H1 (cell line): ENCODE measurements at regions not wholly inside any gene's neighbourhood (a gene's known extent, or its start where the extent isn't known, plus 50 kb on each side); places are given as distances from the start of the nearest gene placed in this dataset.

ENCODE experiments used
- BCL11A ChIP-seq, 2 experiments: IDR thresholded peaks; one replicate each; pipeline ENCODE4 v1.6.1; 2011; ENCODE audit warnings: low read depth in 2 of 2, low read length in 2 of 2, mild to moderate bottlenecking in 2 of 2
- CBX5 ChIP-seq: fragments of 300-800, 300-1000 bp; sonication (generic); IDR thresholded peaks from 2 replicates; pipeline ENCODE4 v1.7.1; 2016; ENCODE audit warnings: antibody characterized with exemption, low read length, low read depth
- CBX8 ChIP-seq: fragments of 300-800, 300-1000 bp; sonication (generic); IDR thresholded peaks from 2 replicates; pipeline ENCODE4 v1.7.1; 2016; ENCODE audit warnings: low read depth, low read length, borderline replicate concordance
- HDAC6 ChIP-seq: IDR thresholded peaks from one replicate; pipeline ENCODE4 v1.7.1; 2012; ENCODE audit warnings: low read depth, mild to moderate bottlenecking, inconsistent platforms, low read length, moderate library complexity
- SIRT6 ChIP-seq: IDR thresholded peaks from one replicate; pipeline ENCODE4 v1.7.1; 2012; ENCODE audit warnings: low read length, inconsistent platforms
- SP1 ChIP-seq: IDR thresholded peaks from 2 replicates; pipeline ENCODE4 v1.6.1; 2011; ENCODE audit warnings: low read depth, low read length
- SP2 ChIP-seq: IDR thresholded peaks from 2 replicates; pipeline ENCODE4 v1.6.1; 2012; ENCODE audit warnings: mild to moderate bottlenecking, low read length, inconsistent platforms
- TAF1 ChIP-seq: IDR thresholded peaks from 2 replicates; pipeline ENCODE4 v1.6.1; 2011; ENCODE audit warnings: mild to moderate bottlenecking, low read depth, low read length
- TF ChIP-seq, protein P1 (sequence below): fragments of 300-600 bp; sonication (generic); IDR thresholded peaks from 2 replicates; pipeline ENCODE4 v1.7.1; 2012; ENCODE audit warnings: low read length, moderate library complexity, mild to moderate bottlenecking, inconsistent platforms; ENCODE audit not compliant: insufficient replicate concordance
- TF ChIP-seq, protein P2 (sequence below): IDR thresholded peaks from 2 replicates; pipeline ENCODE4 v1.6.1; 2012; ENCODE audit warnings: inconsistent platforms
- TF ChIP-seq, protein P3 (sequence below): IDR thresholded peaks from 2 replicates; pipeline ENCODE4 v1.6.1; 2012; ENCODE audit warnings: low read length, inconsistent platforms

DNA sequence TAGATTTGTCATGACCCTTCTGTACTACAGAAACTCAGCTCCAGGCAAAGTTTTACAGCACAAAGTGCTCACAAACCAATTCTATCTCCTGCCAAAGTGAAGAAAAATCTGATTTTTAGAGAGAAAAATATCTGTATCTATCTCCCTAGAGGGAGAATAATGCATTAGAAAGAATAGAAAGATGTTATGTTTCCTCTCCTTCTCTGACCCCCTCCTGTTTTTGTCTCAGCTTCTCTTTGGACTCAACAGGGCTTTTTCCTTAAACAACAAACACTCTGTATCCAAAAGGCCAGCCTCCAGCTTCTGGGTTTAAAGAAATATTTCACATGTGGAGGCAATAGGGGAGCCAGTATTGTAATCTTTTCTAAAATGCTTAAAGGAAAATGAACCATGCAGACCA is 627.4 kb downstream of the REEP3 start (continued):
- TF ChIP-seq, protein P1, sequence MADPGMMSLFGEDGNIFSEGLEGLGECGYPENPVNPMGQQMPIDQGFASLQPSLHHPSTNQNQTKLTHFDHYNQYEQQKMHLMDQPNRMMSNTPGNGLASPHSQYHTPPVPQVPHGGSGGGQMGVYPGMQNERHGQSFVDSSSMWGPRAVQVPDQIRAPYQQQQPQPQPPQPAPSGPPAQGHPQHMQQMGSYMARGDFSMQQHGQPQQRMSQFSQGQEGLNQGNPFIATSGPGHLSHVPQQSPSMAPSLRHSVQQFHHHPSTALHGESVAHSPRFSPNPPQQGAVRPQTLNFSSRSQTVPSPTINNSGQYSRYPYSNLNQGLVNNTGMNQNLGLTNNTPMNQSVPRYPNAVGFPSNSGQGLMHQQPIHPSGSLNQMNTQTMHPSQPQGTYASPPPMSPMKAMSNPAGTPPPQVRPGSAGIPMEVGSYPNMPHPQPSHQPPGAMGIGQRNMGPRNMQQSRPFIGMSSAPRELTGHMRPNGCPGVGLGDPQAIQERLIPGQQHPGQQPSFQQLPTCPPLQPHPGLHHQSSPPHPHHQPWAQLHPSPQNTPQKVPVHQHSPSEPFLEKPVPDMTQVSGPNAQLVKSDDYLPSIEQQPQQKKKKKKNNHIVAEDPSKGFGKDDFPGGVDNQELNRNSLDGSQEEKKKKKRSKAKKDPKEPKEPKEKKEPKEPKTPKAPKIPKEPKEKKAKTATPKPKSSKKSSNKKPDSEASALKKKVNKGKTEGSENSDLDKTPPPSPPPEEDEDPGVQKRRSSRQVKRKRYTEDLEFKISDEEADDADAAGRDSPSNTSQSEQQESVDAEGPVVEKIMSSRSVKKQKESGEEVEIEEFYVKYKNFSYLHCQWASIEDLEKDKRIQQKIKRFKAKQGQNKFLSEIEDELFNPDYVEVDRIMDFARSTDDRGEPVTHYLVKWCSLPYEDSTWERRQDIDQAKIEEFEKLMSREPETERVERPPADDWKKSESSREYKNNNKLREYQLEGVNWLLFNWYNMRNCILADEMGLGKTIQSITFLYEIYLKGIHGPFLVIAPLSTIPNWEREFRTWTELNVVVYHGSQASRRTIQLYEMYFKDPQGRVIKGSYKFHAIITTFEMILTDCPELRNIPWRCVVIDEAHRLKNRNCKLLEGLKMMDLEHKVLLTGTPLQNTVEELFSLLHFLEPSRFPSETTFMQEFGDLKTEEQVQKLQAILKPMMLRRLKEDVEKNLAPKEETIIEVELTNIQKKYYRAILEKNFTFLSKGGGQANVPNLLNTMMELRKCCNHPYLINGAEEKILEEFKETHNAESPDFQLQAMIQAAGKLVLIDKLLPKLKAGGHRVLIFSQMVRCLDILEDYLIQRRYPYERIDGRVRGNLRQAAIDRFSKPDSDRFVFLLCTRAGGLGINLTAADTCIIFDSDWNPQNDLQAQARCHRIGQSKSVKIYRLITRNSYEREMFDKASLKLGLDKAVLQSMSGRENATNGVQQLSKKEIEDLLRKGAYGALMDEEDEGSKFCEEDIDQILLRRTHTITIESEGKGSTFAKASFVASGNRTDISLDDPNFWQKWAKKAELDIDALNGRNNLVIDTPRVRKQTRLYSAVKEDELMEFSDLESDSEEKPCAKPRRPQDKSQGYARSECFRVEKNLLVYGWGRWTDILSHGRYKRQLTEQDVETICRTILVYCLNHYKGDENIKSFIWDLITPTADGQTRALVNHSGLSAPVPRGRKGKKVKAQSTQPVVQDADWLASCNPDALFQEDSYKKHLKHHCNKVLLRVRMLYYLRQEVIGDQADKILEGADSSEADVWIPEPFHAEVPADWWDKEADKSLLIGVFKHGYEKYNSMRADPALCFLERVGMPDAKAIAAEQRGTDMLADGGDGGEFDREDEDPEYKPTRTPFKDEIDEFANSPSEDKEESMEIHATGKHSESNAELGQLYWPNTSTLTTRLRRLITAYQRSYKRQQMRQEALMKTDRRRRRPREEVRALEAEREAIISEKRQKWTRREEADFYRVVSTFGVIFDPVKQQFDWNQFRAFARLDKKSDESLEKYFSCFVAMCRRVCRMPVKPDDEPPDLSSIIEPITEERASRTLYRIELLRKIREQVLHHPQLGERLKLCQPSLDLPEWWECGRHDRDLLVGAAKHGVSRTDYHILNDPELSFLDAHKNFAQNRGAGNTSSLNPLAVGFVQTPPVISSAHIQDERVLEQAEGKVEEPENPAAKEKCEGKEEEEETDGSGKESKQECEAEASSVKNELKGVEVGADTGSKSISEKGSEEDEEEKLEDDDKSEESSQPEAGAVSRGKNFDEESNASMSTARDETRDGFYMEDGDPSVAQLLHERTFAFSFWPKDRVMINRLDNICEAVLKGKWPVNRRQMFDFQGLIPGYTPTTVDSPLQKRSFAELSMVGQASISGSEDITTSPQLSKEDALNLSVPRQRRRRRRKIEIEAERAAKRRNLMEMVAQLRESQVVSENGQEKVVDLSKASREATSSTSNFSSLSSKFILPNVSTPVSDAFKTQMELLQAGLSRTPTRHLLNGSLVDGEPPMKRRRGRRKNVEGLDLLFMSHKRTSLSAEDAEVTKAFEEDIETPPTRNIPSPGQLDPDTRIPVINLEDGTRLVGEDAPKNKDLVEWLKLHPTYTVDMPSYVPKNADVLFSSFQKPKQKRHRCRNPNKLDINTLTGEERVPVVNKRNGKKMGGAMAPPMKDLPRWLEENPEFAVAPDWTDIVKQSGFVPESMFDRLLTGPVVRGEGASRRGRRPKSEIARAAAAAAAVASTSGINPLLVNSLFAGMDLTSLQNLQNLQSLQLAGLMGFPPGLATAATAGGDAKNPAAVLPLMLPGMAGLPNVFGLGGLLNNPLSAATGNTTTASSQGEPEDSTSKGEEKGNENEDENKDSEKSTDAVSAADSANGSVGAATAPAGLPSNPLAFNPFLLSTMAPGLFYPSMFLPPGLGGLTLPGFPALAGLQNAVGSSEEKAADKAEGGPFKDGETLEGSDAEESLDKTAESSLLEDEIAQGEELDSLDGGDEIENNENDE = no peak
- TF ChIP-seq, protein P2, sequence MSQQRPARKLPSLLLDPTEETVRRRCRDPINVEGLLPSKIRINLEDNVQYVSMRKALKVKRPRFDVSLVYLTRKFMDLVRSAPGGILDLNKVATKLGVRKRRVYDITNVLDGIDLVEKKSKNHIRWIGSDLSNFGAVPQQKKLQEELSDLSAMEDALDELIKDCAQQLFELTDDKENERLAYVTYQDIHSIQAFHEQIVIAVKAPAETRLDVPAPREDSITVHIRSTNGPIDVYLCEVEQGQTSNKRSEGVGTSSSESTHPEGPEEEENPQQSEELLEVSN = no peak
- TF ChIP-seq TAF1 (no peak), CBX8 (no peak), SIRT6 (no peak), BCL11A (IDR thresholded peaks at IDR 0.05; ENCODE audit: low read depth in 2 of 2, low read length in 2 of 2) (no peak), CBX5 (no peak), HDAC6 (no peak), SP2 (no peak), SP1 (no peak)
- TF ChIP-seq, protein P3, sequence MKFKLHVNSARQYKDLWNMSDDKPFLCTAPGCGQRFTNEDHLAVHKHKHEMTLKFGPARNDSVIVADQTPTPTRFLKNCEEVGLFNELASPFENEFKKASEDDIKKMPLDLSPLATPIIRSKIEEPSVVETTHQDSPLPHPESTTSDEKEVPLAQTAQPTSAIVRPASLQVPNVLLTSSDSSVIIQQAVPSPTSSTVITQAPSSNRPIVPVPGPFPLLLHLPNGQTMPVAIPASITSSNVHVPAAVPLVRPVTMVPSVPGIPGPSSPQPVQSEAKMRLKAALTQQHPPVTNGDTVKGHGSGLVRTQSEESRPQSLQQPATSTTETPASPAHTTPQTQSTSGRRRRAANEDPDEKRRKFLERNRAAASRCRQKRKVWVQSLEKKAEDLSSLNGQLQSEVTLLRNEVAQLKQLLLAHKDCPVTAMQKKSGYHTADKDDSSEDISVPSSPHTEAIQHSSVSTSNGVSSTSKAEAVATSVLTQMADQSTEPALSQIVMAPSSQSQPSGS = no peak
